ENCODE measurements at regions not wholly inside any gene's neighbourhood (a gene's known extent, or its start where the extent isn't known, plus 50 kb on each side); places are given as distances from the start of the nearest gene placed in this dataset.

DNA sequence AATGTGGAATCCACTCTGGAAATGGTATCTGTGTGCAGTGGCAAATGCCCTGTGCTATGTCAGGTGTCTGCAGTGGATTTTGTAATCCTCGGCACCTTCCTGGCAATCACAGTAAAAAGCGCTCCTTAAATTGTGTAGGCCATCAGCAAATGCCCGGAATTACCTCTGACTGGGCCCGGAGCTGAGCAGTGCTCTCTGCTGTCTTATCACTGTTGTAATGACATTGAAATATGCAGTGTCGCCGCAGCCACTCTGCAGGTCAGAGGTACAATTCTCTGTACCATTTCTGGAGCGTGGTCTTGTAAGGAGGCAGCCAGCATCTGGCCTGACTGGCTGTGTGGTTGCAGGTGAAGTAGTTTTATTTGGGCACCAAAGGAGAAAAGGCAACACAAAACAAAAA is 416.4 kb upstream of the MKI67 start:
- in situ Hi-C loops (cut with MboI; ENCODE audit: low sequenced_read_pairs): no loop called here

DNA sequence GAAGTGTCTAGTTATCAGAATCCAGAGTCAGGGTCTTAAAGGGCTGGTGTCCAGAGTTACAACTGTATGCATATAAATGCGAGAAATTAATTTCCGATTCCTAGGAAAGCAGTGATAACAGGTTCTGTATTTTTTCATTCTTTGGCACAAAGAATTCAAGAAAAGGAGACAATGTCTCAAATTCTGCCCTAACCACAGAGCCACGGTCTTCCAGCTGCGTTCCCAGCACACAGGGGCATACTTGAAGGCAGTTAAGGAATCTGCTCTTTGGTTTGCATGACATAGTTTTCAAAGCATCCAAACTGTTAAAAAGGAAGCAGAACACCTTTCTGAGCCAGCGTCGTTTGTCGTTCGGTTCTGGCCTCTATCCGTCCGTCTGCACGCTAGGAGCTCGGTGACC is 416.9 kb upstream of the MKI67 start:
- in situ Hi-C loops (cut with MboI; ENCODE audit: low sequenced_read_pairs): no loop called here

DNA sequence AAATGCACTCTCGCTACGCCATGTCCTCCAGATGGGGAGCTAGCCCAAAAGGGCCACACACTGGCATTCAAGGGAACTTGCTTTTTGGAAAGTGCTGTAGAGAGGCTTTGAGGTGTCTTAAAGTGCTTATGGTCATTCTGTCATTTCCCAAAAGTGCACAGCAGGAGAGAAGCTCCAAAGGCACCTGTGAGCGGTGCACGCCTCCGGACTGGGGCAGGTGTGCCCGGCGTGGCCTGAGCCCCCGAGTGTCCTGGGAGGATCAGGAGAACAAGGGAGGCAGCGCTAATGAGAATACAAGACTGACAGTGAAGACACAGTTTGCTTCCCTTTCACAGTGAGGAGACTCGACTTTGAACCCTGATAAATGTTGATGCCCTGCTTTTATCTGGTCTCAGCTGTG is 419.0 kb upstream of the MKI67 start:
- in situ Hi-C loops (cut with MboI; ENCODE audit: low sequenced_read_pairs): no loop called here

DNA sequence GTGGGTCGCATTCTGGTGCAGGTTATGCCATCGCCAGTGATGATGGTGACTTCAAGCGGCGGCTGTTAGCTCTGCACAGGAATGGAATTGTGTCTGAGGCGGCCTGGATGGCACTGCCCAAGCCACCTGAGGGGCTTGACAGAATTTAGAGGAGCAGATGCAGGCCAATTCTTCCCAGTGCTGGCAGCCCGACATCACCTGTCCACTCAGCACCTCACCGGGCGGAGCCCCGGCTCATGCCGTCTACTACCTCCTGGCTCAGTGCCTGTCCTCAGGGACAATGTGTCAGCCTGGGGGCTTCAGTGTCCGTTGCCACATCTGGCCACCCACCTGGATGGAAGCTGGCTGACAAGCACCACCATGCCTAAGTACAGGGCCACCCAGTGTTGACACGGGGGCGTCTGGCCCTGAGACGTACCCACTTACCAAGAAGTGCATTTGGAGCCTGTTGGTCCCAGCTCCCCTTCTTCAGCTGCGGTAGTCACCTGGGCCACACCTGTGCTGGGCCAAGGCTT is 420.5 kb upstream of the MKI67 start:
- in situ Hi-C loops (cut with MboI; ENCODE audit: low sequenced_read_pairs): no loop called here

GRCh38 chr10:128549101-128549608 is 422.9 kb upstream of the MKI67 start:
- in situ Hi-C loops (cut with MboI; ENCODE audit: low sequenced_read_pairs): no loop called here

DNA sequence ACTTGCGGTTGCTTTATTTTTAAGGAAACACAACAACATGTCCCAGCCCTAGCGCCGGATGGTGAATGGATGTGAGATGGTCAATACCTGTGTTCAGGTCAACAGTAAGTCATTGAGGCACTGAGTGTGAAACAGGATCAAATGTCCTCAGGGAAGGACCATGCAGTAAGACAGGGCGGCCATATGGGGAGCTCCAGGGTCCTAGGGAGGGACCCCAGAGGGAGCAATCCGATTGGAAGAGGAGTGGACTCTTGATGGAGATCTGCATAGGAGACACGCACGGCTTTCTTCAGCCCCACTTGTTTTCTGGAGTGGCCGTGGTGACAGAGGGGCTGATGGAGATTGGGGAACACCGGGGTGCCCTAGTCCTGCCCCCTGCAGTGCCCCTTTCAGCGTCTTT is 423.8 kb upstream of the MKI67 start:
- in situ Hi-C loops (cut with MboI; ENCODE audit: low sequenced_read_pairs): no loop called here

- in situ Hi-C loops (cut with MboI; ENCODE audit: low sequenced_read_pairs): no loop called here
These were observed 425.3 kb upstream of the MKI67 start for GRCh38 chr10:128551475-128551874.

DNA sequence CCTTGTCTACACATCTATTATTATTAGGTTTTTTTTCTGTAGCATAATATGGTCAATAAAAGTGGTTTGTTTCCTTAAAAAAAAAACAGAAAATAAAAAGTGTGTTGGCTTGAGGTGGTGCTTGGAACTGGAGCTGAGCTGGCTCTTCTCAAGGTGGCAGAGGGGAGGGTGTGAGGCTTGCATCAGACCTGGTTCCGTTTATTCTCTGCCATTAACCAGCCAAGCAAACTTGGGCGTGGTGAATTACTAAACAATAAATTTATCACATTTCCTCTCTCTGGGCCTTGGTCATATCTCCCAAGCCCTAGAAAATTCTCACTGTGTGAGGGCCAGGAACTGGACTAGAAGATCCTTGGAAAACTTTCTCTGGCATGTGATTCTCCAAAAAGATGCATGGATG is 427.5 kb upstream of the MKI67 start:
- in situ Hi-C loops (cut with MboI; ENCODE audit: low sequenced_read_pairs): no loop called here

GRCh38 chr10:128556182-128557110 is 430.2 kb upstream of the MKI67 start:
- in situ Hi-C loops (cut with MboI; ENCODE audit: low sequenced_read_pairs): no loop called here

DNA sequence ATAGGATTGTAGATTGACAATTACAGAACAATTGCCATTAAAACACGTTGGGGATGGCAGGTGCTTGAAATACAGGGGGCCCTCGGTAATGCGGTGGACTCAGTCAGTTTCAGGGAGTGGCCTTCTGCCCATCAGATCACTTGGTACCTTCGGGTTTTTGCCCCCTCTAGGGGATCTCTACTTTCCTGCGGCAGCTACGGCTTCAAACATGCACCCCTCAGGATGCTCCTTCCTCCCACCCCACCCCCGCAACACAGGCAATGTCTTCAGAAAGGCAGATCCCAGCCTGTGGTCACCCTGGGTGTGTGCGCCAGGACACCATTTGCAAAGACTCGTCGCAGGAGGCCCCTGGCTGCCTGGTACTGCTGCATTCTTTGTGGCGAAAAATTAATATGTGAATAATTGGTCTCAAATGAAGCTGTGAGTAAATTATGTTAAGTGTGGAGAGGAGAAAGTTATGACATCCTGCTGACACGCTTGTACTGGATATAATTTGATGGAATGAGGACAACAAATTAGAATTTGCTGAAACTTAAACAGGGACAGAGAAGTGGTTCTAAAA is 431.0 kb upstream of the MKI67 start:
- in situ Hi-C loops (cut with MboI; ENCODE audit: low sequenced_read_pairs): no loop called here

DNA sequence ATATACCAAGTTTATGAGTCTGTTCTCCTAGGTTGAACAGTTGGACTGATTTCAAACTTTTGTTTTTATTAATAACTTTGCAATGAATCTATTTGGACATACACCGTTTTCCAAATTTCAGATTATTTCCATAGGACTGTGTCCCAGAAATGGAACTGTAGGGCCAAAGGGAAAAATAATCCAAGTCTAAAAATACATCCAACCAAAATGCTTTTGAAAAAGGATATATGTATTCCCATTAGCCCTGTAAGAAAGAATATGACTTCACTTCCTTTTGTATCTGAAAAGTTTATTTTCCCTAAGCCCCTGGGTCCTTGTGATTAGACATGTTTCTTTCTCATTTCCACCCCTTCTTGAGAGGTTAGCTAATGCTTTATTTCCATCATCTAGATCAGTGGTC is 434.2 kb upstream of the MKI67 start:
- in situ Hi-C loops (cut with MboI; ENCODE audit: low sequenced_read_pairs): no loop called here

GRCh38 chr10:128560993-128561392 is 434.8 kb upstream of the MKI67 start:
- in situ Hi-C loops (cut with MboI; ENCODE audit: low sequenced_read_pairs): no loop called here

- in situ Hi-C loops (cut with MboI; ENCODE audit: low sequenced_read_pairs): no loop called here
These were observed 437.2 kb upstream of the MKI67 start for GRCh38 chr10:128563387-128563786.

GRCh38 chr10:128563904-128564303 is 437.7 kb upstream of the MKI67 start:
- in situ Hi-C loops (cut with MboI; ENCODE audit: low sequenced_read_pairs): no loop called here

DNA sequence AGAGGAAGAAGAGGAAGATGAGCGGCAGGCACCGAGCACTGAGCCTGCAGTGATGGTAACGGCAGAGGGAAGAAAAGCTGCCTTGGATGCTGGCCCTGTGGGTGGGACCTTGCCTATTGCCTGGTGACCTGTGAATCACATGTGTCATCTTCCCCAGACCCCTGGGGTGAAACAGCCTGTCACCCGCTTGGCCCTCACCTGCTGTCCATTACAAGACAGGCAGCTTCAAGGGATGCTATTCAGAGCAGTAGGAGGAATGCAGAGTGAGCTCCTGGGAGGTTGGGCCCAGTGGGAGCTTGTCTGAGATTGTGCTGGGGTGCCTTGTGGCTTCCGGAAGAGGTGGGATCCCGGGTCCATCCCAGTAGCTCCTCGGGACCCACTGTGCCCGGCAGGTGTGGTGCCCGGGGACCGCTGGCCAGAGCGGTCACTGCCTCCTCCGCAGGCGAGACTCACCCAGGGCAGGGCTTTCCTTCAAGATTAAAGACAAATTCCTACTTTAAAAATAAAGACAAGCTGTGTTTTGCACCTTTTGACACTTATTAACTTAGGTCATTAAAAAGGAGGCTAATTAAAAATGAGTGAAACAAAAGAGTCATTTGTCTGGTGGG is 440.2 kb upstream of the MKI67 start:
- in situ Hi-C loops (cut with MboI; ENCODE audit: low sequenced_read_pairs): no loop called here

GRCh38 chr10:128567551-128567950 is 441.3 kb upstream of the MKI67 start:
- in situ Hi-C loops (cut with MboI; ENCODE audit: low sequenced_read_pairs): no loop called here

GRCh38 chr10:128568041-128568440 is 441.8 kb upstream of the MKI67 start:
- in situ Hi-C loops (cut with MboI; ENCODE audit: low sequenced_read_pairs): no loop called here

DNA sequence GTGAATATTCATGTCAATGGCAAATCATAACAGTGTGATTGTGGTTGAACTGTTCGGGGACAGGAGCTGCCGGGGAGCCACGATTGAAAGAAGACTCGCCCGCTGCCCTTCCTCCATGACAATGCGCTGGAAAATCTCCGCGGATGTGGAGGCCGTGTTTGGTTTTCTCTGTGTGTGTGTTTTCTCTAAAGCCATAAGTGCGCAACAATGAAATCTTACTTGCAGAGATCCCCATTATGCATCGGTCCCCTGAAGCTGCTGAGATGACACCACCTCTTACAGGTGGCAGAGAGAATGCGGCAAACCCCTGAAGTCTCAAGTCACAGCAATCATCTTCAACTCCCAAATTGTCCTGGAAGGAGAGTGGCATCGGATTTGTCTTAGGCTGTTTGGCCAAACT is 442.3 kb upstream of the MKI67 start:
- in situ Hi-C loops (cut with MboI; ENCODE audit: low sequenced_read_pairs): no loop called here

DNA sequence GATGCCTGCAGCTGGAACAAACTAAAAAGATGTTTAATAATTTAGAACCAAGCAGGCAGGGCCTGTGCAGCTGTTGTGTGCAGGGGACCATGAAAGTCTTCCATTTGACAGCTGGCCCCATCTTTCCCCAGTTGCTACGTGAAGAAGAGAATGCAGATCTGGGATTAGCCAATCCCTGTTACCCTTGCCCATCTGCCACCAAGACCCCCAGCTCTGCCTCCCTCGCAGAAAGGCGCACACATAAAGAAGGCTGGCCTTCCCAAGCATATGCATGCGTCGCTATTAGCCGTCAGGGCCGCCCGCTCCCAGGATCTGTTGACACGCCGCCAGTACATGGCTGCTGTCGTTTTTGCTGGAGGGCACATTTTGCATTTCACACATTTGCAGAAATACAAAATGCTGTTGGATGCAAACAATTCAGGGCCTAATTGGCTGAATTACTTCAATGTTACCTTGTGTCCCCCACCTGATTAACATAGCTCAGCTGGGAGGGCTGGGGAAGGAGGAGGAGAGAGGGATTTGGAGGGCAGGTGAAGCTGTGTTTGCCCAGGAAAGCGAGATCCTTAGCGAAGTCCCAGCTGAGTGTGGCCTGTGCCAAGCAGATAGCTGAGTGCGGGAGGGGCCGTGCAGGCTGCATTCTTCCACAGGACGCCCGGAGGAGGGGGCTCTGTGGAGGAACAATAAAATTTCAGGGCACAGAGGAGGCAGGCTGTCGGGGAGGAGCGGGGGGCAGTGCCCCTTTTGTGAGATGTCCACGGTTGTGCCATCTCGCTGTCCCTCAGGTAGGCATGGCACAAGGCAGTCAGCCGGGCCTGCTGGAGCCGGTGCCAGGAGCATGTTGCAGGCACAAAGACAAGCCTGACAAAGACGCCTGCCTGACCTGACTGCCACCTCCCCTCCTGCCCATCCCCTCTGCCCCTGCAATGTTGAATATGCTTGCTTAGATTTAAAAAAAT is 443.0 kb upstream of the MKI67 start:
- in situ Hi-C loops (cut with MboI; ENCODE audit: low sequenced_read_pairs): no loop called here

- in situ Hi-C loops (cut with MboI; ENCODE audit: low sequenced_read_pairs): no loop called here
These were observed 444.2 kb upstream of the MKI67 start for GRCh38 chr10:128570319-128570995.
